ENCODE measurements at regions not wholly inside any gene's neighbourhood (a gene's known extent, or its start where the extent isn't known, plus 50 kb on each side); places are given as distances from the start of the nearest gene placed in this dataset.

DNA sequence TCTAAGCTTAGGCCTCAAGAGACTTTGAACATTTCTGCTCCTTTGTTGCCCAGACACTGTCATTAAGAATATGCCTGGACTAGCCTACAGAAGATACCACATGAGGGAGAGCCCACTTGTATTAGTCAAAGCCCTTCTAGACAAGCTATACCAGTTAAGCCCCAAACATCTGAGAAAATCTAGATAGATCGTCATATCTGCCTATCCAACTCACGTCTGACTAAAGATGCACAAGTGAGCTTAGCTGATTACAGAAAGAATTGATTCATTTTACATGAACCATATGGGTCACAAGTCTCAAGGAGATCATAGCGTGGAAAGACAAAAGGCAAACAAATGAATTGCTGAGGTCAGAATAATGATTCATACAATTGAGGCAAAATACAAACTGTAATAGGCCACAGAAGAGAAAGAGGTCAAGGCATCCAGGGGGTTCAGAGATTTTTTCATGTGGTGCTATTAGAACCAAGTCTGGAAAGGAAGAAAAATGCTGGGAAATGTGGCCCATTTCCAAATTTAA lies 1155.5 kb upstream of the TENM4 start:
- DNase-seq (ENCODE audit: low spot score) = no peak

GRCh38 chr11:80595011-80595410 lies 1154.2 kb upstream of the TENM4 start:
- no peak for DNase-seq (ENCODE audit: low spot score)

GRCh38 chr11:80593648-80594374 lies 1153.0 kb upstream of the TENM4 start:
- DNase-seq (ENCODE audit: low spot score) = no peak

- DNase-seq (ENCODE audit: low spot score) = no peak
These were observed 1151.7 kb upstream of the TENM4 start for GRCh38 chr11:80592546-80592945.

- no peak for DNase-seq (ENCODE audit: low spot score)
These were observed 1147.1 kb upstream of the TENM4 start for GRCh38 chr11:80587906-80588305.

DNA sequence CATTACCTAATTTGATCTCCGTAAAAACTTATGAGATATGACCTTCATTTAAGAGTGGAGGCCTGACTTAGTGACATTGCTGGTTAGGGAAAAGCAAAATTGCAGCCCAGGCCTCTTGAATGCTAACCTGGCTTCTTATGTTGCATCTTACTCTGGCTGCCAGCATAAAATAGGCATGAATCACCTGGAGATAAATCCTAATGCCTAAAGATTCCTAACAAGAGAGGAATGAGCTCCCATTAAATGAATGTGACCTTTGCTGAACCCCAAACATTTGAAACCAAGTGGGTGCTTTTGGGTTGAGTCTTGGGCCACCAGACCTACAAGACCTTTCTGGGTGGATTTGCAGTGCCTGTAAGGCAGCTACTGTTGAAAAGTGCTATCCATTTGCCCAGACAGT lies 1145.6 kb upstream of the TENM4 start:
- DNase-seq (ENCODE audit: low spot score) = no peak

DNA sequence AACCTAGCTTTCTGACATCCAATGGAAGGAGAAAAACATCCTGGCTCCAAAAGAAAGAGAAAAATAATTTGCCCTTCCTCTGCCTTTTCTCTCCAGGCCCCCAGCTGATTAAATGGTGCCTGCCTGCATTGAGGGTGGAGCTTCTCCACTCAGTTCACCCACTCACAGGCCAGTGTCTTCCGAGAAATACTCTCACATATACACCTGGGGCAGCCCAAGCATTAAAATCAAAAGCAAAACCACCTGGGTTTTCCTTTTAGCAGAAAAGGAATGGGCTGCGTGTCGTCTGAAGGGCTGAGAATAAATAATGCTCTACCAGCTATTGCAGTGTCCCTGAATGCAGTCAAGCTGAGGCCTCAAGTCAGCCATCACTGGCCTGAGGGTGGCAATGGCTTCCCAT lies 1143.8 kb upstream of the TENM4 start:
- no peak for DNase-seq (ENCODE audit: low spot score)

DNA sequence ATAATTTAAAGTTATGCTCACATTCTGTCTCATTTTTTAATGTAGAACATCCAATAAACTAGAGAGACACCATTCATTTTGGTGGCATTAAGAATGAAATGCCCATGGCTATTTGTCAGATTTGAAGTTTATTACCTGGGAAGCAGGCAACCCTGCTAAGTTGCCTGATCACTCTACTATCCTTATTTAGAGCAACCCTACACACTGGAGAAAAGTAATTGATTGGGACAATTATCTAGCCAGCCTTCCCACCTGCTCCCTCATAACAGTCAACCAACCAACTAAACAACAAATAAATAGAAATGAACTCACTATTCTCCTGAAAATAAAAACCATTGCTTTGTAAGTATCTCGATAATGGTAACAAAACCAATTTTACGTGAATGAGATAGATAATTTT lies 1129.0 kb upstream of the TENM4 start:
- no peak for DNase-seq (ENCODE audit: low spot score)

- no peak for DNase-seq (ENCODE audit: low spot score)
These were observed 1124.4 kb upstream of the TENM4 start for GRCh38 chr11:80565231-80565630.

GRCh38 chr11:80562523-80563125 lies 1121.8 kb upstream of the TENM4 start:
- no peak for DNase-seq (ENCODE audit: low spot score)

- no peak for DNase-seq (ENCODE audit: low spot score)
These were observed 1119.1 kb upstream of the TENM4 start for GRCh38 chr11:80559942-80560341.

- DNase-seq (ENCODE audit: low spot score) = no peak
These were observed 1112.7 kb upstream of the TENM4 start for GRCh38 chr11:80553565-80553964.

GRCh38 chr11:80542704-80543103 lies 1101.9 kb upstream of the TENM4 start:
- DNase-seq (ENCODE audit: low spot score) = no peak

- no peak for DNase-seq (ENCODE audit: low spot score)
These were observed 1097.2 kb upstream of the TENM4 start for GRCh38 chr11:80538040-80538439.

DNA sequence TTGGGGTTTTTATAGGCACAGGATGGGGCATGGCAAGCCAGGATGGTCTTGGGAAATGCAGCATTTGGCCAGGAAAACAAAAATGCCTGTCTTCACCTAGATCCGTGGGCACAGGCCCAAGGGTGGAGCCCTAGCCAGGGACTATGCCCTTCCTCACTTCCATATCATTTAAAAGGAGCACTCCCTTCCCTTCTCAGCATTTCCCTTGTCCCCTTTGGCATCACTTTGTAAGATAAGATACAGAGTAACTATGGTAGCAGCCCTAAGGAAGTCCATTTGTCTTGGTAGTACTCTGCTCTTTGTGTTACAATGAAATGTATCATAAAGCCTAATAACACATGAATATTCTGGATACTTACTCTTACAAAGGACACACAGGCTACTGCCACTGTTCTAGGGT lies 1092.6 kb upstream of the TENM4 start:
- DNase-seq (ENCODE audit: low spot score) = no peak

- DNase-seq (ENCODE audit: low spot score) = no peak
These were observed 1091.9 kb upstream of the TENM4 start for GRCh38 chr11:80532633-80533232.

- DNase-seq (ENCODE audit: low spot score) = no peak
These were observed 1088.9 kb upstream of the TENM4 start for GRCh38 chr11:80529726-80530125.

GRCh38 chr11:80525663-80526405 lies 1085.0 kb upstream of the TENM4 start:
- DNase-seq (ENCODE audit: low spot score) = no peak

GRCh38 chr11:80524349-80524748 lies 1083.5 kb upstream of the TENM4 start:
- DNase-seq (ENCODE audit: low spot score) = no peak

GRCh38 chr11:80523057-80523456 lies 1082.2 kb upstream of the TENM4 start:
- no peak for DNase-seq (ENCODE audit: low spot score)

DNA sequence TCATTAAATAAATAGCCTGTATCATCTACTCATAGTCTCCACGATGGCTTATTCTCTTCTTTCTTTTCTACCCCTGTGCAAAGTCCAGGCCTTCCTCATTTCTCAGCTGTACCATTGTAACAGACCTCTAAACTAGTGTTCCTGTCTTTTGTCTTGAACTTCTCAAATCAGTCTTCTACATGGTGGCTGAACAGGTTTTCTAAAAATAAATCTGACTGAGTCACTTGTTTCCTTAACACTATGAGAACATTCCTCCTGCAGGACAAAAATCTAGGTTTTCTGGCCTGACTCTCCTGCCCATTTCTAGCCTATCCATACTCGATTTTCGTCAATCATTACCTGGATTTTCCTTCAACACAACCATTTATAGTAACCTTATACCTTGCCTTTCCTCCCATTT lies 1080.8 kb upstream of the TENM4 start:
- DNase-seq (ENCODE audit: low spot score) = no peak

- DNase-seq (ENCODE audit: low spot score) = no peak
These were observed 1079.7 kb upstream of the TENM4 start for GRCh38 chr11:80520507-80520887.

All from CD4-positive, alpha-beta T cell treated with Interleukin-6 at 100 ng/mL for 8 hours (primary cell).